HEK293T (cell line): ENCODE measurements at regions not wholly inside any gene's neighbourhood (a gene's known extent, or its start where the extent isn't known, plus 50 kb on each side); places are given as distances from the start of the nearest gene placed in this dataset.

ENCODE experiments used
- CTCF ChIA-PET: fragments of 350-600 bp; formaldehyde crosslinking; extraction: SDS; loops from one replicate; lab custom pipeline; 2021; ENCODE audit warnings: antibody characterized with exemption, inconsistent platforms; lab: Yijun Ruan, JAX
- POLR2A ChIA-PET: fragments of 350-600 bp; formaldehyde crosslinking; extraction: SDS; loops from one replicate; lab custom pipeline; 2020; ENCODE audit warnings: antibody characterized with exemption, inconsistent platforms; lab: Yijun Ruan, JAX
- DNase-seq: peaks from one replicate; pipeline ENCODE4 v3.0.0; 2012; ENCODE audit warnings: mixed read lengths; ENCODE audit errors: extremely low spot score
- ARNT ChIP-seq: fragments of 450-650 bp; IDR thresholded peaks from 2 replicates; pipeline ENCODE4 v1.6.1; 2017; ENCODE audit warnings: mild to moderate bottlenecking
- BHLHE40 ChIP-seq: fragments of 450-650 bp; IDR thresholded peaks from 2 replicates; pipeline ENCODE4 v1.6.1; 2016; ENCODE audit warnings: mild to moderate bottlenecking, moderate library complexity, borderline replicate concordance
- CTBP1 ChIP-seq: fragments of 450-650 bp; IDR thresholded peaks from 2 replicates; pipeline ENCODE4 v1.6.1; 2016; ENCODE audit warnings: borderline replicate concordance
- ELF4 ChIP-seq: fragments of 450-650 bp; IDR thresholded peaks from 2 replicates; pipeline ENCODE4 v1.6.1; 2017; ENCODE audit warnings: antibody characterized with exemption
- FOXA1 ChIP-seq: fragments of 450-650 bp; IDR thresholded peaks from 2 replicates; pipeline ENCODE4 v1.6.1; 2016; ENCODE audit warnings: mild to moderate bottlenecking
- FOXK2 ChIP-seq: fragments of 450-650 bp; IDR thresholded peaks from 2 replicates; pipeline ENCODE4 v1.6.1; 2016; ENCODE audit warnings: mild to moderate bottlenecking
- FOXM1 ChIP-seq: fragments of 450-650 bp; IDR thresholded peaks from 2 replicates; pipeline ENCODE4 v1.6.1; 2017; ENCODE audit warnings: mild to moderate bottlenecking, borderline replicate concordance
- HDGF ChIP-seq: fragments of 450-650 bp; IDR thresholded peaks from 2 replicates; pipeline ENCODE4 v1.6.1; 2017; ENCODE audit warnings: antibody characterized with exemption, borderline replicate concordance
- L3MBTL2 ChIP-seq: fragments of 450-650 bp; conservative IDR thresholded peaks from 2 replicates; pipeline ENCODE4 v1.6.1; 2016; ENCODE audit warnings: mild to moderate bottlenecking
- LEF1 ChIP-seq: fragments of 450-650 bp; IDR thresholded peaks from 2 replicates; pipeline ENCODE4 v1.6.1; 2017; ENCODE audit warnings: mild to moderate bottlenecking, borderline replicate concordance
- NFRKB ChIP-seq: fragments of 450-650 bp; IDR thresholded peaks from 2 replicates; pipeline ENCODE4 v1.6.1; 2016; ENCODE audit warnings: mild to moderate bottlenecking, moderate library complexity
- SP1 ChIP-seq: fragments of 450-650 bp; IDR thresholded peaks from 2 replicates; pipeline ENCODE4 v1.6.1; 2017
- SUZ12 ChIP-seq: fragments of 450-650 bp; IDR thresholded peaks from 2 replicates; pipeline ENCODE4 v1.6.1; 2016; ENCODE audit warnings: mild to moderate bottlenecking
- TARDBP ChIP-seq: fragments of 450-650 bp; IDR thresholded peaks from 2 replicates; pipeline ENCODE4 v1.6.1; 2016
- ZNF384 ChIP-seq: fragments of 450-650 bp; IDR thresholded peaks from 2 replicates; pipeline ENCODE4 v1.6.1; 2016
- TF ChIP-seq, protein P1 (sequence below): fragments of 450-650 bp; IDR thresholded peaks from 2 replicates; pipeline ENCODE4 v1.6.1; 2016

DNA sequence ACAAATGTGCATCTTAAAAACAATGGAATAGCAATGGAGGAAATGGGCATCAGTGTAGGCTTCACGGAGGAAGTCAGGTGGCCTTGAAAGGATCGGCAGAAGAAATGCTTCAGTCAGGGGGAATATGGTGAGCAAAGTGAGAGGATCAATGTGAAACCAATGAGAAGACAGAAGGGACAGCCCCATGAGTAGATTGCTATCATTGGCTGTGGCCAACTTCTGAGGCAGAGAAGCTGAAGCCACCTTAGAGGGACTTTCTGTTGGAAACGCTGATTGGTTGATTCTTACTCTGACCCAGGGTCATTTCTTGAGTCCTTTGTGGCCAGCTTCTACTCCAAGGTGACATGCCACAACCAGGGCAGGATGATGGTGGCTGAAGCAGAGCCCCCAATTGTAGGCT, 130.7 kb upstream of the ZNF648 start:
- DNase-seq: no peak
- CTCF ChIA-PET: no interaction called here
- POLR2A ChIA-PET: no interaction called here
- TF ChIP-seq L3MBTL2: no peak
- TF ChIP-seq TARDBP: no peak
- no peak for TF ChIP-seq SUZ12
- no peak for TF ChIP-seq FOXM1
- no peak for TF ChIP-seq FOXK2
- TF ChIP-seq ARNT: no peak
- TF ChIP-seq FOXA1: no peak
- TF ChIP-seq NFRKB: no peak

DNA sequence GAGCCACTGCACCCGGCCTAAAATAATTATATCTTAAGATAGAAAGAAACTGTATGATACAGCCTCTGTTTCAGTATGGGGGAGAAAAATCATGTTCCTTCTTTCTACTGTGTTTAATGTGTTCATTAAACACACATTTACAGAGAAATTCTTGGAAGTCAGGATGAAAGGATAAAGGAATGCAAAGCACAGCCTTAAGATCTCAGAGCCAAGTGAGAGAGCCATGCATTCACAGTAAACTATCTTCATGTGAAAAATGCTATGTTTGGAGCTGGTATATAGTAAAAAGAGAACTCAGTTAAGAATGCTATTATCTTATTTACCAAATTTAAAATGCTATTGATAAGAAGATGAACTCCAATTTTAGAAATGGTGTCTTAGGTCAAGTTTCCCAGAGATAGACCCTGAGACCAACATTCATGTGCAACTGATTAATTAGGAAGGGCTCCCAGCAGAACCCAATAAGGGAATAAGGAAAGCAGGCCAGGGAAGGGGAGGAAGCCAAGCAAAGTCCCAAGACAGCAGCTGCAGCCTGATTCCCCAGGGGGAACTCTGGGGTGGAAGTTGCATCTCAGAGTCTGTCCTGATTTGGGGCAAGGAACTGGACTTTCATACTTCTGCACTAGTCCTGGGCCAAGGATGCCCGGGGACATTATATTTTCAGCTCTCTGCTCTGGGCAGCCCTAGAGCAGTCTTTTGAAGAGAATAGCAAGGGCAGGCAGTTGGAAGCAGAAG, 130.0 kb upstream of the ZNF648 start:
- no peak for TF ChIP-seq NFRKB
- ChIA-PET POLR2A (no interaction called here), CTCF (no interaction called here)
- DNase-seq: no peak

DNA sequence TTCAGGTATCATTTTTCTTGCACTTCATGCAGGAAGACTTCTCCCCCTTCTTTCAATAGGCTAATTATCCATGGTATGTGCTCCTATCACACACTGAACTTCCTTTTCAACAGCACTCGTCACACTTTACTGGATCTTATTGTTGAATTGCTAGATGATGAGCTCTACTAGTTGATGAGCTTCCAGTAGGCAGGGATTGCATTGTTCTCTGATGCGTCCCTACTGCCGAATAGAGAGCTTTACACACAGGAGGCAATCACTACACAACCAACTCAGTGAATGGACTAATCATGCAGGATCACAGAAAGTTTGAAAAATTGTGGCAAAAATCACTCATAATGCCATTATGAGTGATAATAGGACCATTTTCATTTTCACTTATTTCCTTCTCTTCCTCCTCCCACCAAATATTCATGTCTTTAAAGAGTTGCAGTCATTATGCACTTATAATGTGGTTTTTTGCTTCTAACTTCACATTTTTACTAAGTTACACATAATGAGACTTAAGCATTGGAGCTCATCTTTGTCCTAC, 128.1 kb upstream of the ZNF648 start:
- ChIA-PET CTCF (interaction anchor here (1.6 kb wide), 1 partner anchor 8 kb away, joined by 3 read pairs; no protein-coding TSS in a partner anchor), POLR2A (interaction anchor here (0.6 kb wide), 1 partner anchor 26 kb away, joined by 3 read pairs; no protein-coding TSS in a partner anchor)
- TF ChIP-seq LEF1 (no peak), BHLHE40 (no peak), FOXA1 (no peak)
- no peak for DNase-seq

DNA sequence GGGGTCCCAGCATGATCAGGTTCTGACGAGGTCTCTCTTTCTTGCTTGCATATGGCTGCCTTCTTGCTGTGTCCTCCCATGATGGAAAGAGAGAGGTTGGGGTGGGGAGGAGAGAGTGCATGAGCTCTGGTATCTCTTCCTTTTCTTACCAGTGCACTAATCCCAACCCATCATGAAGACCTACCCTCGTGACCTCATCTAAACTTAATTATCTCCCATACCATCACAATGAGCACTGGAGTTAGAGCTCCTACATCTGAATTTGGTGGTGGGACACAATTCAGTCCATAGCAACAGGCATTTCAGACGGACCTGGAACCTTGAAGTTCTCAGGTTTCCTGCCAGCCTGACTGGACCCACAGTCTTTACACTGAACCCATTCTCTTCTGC, 125.2 kb upstream of the ZNF648 start:
- DNase-seq: no peak
- POLR2A ChIA-PET: no interaction called here
- TF ChIP-seq ELF4 (no peak), FOXA1 (no peak), LEF1 (no peak), L3MBTL2 (no peak), SP1 (no peak), CTBP1 (no peak), BHLHE40 (no peak), ARNT (no peak), TARDBP (no peak), ZNF384 (no peak), NFRKB (no peak), FOXK2 (no peak), SUZ12 (no peak), HDGF (no peak), FOXM1 (no peak)
- TF ChIP-seq, protein P1, sequence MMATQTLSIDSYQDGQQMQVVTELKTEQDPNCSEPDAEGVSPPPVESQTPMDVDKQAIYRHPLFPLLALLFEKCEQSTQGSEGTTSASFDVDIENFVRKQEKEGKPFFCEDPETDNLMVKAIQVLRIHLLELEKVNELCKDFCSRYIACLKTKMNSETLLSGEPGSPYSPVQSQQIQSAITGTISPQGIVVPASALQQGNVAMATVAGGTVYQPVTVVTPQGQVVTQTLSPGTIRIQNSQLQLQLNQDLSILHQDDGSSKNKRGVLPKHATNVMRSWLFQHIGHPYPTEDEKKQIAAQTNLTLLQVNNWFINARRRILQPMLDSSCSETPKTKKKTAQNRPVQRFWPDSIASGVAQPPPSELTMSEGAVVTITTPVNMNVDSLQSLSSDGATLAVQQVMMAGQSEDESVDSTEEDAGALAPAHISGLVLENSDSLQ: no peak
- CTCF ChIA-PET: interaction anchor here (0.6 to 1.5 kb wide), 3 partner anchors 11 to 106 kb away, joined by 3 to 8 read pairs (median 3); no protein-coding TSS in a partner anchor

DNA sequence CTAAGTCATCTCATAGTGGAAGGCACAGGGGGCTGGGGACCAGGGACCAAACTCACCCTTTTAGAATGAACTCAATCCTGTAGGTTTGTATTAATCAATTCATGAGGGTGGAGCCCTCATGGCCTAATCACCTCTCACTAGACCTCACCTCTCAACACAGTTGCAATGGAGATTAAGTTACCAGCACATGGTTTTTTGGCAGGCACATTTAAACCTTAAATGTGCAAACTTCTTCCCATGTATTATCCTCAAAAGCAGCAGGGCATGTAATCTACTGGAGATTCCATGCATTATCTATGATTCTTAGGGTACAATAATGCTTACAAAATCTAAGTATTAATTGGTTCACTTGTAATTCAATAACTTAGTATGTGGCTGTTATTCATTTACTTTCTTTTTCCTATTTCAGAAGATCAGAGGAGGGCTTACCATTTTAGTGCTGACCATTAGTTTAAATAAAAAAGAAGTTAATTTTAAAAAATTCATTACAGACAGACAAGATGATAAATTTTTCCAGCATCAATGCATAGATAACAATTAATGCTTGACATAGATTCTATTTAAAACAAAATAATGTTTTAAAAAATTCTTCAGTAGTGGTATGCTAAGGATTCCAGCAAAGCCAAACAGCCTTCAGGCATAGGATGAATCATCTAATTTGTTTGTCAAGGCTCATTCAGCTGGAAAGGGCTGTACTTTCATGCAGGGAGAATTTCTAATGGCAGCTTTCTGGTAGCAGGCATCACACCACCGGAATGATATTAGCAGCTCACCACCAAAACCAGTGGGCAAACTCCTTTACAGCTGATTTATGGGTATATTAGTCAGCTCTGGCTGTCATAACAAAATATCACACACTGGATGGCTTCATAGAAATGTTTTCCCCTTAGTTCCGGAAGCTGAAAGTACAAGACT, 124.6 kb upstream of the ZNF648 start:
- TF ChIP-seq ZNF384: no peak
- TF ChIP-seq ARNT: no peak
- no peak for TF ChIP-seq L3MBTL2
- TF ChIP-seq FOXM1: no peak
- TF ChIP-seq FOXA1: no peak
- TF ChIP-seq FOXK2: no peak
- peak; percentile 48 for DNase-seq
- ChIA-PET CTCF (interaction anchor here (0.6 to 1.5 kb wide), 3 partner anchors 12 to 105 kb away, joined by 3 to 8 read pairs (median 3); no protein-coding TSS in a partner anchor), POLR2A (no interaction called here)

DNA sequence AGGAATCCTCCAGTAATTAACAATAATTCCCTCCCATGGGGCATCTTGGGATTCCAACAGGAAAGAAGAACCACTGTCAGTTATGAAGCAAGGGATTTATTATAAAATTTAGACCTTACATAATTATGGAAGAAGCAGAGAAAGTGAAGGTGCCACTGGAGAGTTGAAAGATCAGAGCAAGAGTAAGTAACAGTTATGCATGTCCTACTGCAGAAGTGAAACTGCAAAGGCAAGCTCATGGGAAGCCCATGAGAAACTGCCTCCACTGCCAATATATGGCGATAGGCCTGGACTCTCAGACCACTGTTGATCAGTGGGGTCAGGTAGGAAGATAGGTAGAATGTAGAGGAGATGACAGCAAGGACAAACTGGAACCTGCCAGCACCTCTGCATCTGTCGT, 123.6 kb upstream of the ZNF648 start:
- ChIA-PET CTCF (no interaction called here), POLR2A (no interaction called here)
- DNase-seq: no peak
- TF ChIP-seq LEF1: no peak
- no peak for TF ChIP-seq ARNT
- no peak for TF ChIP-seq FOXK2
- TF ChIP-seq TARDBP: no peak
- no peak for TF ChIP-seq NFRKB
- no peak for TF ChIP-seq ELF4
- no peak for TF ChIP-seq FOXM1
- no peak for TF ChIP-seq SUZ12
- TF ChIP-seq CTBP1: no peak

GRCh38 chr1:182183606-182184005, 122.1 kb upstream of the ZNF648 start:
- no peak for DNase-seq
- POLR2A ChIA-PET: no interaction called here
- CTCF ChIA-PET: interaction anchor here (0.6 kb wide), 1 partner anchor 39 kb away, joined by 3 read pairs; no protein-coding TSS in a partner anchor
- TF ChIP-seq FOXK2 (no peak), ZNF384 (no peak), NFRKB (no peak), SUZ12 (no peak), L3MBTL2 (no peak), HDGF (no peak), ARNT (no peak), FOXA1 (no peak), LEF1 (no peak), SP1 (no peak), BHLHE40 (no peak), TARDBP (no peak), CTBP1 (no peak), FOXM1 (no peak), ELF4 (no peak)
- TF ChIP-seq, protein P1: no peak
